ENCODE measurements at regions not wholly inside any gene's neighbourhood (a gene's known extent, or its start where the extent isn't known, plus 50 kb on each side); places are given as distances from the start of the nearest gene placed in this dataset.

DNA sequence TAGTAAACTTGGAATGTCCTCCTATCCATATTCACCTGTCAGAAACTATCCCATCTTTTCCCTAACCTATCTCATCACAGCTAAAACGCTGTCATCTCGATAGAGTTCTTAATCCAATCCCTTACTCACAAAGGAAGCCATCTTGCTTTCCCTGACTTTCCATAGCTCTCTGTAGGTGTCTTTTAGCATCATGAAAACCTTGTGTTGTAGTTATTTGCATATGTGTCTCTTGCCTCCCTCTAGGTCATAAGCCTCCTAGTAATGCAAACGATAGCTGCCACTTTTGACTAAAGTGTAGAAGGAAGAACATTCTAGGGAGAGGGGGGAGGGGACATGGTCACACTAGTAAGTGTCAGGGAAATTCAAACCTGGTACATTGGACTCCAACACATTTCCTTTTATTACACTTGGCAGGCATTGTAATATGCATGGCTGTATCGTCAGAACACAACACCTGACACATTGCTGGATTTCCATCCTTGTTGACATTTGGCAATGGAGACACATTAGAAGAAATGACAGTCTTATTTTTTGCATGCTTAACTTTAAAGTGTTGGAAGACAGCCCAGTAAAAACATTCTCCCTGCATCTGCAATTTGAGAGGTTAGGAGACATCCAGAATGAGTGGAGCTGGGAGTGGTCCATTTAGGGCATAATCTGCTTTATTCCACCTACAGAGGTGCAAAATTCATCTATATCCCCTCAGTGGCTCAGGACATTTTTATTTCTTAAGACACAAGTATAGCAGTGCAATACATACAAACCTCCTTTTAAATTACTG is 283.4 kb downstream of the HAO1 start:
- DNase-seq (no peak), ATAC-seq (no peak)
- Histone ChIP-seq H3K36me3 (no peaks in the 10 kb centered on the region), H3K27ac (no peak overlapping the region), H3K9me3 (no peaks in the 10 kb centered on the region), H3K4me1 (no peaks in the 10 kb centered on the region), H3K4me3 (no peak overlapping the region), H3K27me3 (ENCODE audit: low read depth) (no peaks in the 10 kb centered on the region)
- intact Hi-C loops (cut with DNase I): no loop called here
- TF ChIP-seq, protein P1, sequence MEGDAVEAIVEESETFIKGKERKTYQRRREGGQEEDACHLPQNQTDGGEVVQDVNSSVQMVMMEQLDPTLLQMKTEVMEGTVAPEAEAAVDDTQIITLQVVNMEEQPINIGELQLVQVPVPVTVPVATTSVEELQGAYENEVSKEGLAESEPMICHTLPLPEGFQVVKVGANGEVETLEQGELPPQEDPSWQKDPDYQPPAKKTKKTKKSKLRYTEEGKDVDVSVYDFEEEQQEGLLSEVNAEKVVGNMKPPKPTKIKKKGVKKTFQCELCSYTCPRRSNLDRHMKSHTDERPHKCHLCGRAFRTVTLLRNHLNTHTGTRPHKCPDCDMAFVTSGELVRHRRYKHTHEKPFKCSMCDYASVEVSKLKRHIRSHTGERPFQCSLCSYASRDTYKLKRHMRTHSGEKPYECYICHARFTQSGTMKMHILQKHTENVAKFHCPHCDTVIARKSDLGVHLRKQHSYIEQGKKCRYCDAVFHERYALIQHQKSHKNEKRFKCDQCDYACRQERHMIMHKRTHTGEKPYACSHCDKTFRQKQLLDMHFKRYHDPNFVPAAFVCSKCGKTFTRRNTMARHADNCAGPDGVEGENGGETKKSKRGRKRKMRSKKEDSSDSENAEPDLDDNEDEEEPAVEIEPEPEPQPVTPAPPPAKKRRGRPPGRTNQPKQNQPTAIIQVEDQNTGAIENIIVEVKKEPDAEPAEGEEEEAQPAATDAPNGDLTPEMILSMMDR (IDR thresholded peaks at IDR 0.05): no peak

DNA sequence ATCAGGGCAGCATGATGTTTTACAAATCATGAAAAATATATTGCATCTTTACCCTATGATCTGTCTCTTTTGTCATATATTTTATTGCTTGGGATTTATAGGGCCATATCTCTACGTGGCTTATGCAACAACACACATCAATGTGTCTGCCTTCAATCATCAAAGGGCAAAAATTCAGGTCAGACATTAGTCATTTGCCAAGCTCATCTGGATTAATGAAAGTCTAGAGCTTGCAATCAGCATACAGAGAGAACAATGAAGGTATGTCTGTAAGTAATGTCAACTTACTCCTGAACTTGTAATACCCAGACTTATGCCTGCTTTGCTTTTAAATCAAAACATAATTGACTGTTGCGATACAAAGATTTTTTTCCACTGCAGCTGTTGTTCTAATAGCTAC is 282.7 kb downstream of the HAO1 start:
- no peaks in the 10 kb centered on the region for H3K27me3 ChIP-seq (ENCODE audit: low read depth)
- no peak for ATAC-seq
- no peaks in the 10 kb centered on the region for H3K4me1 ChIP-seq
- H3K27ac ChIP-seq: no peak overlapping the region
- intact Hi-C loops (cut with DNase I): no loop called here
- DNase-seq: no peak
- TF ChIP-seq, protein P1 (IDR thresholded peaks at IDR 0.05): no peak
- H3K36me3 ChIP-seq: no peaks in the 10 kb centered on the region
- no peaks in the 10 kb centered on the region for H3K9me3 ChIP-seq
- H3K4me3 ChIP-seq: no peak overlapping the region

DNA sequence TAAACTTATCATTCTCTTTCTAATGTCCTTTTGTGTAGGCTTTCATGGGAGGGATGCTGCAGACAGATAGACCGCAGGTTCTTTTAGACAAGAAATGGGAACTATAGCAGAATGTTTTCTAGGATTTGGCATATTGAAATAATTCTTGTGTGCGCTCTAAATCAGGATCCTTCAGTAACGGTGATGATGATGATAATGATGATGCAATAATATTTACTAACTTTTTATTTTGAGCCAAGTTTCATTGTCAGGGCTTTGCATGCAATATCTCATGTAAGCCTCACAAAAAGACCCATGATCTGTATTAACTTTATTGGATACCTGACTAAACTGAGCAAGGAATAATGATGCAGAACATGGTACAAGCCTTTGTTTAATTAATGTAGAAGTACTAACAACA is 280.1 kb downstream of the HAO1 start:
- Histone ChIP-seq H3K36me3 (no peaks in the 10 kb centered on the region), H3K4me1 (no peaks in the 10 kb centered on the region), H3K9me3 (no peaks in the 10 kb centered on the region), H3K4me3 (no peak overlapping the region), H3K27me3 (ENCODE audit: low read depth) (no peaks in the 10 kb centered on the region), H3K27ac (no peak overlapping the region)
- intact Hi-C loops (cut with DNase I): no loop called here
- ATAC-seq: no peak
- DNase-seq: no peak
- TF ChIP-seq, protein P1 (IDR thresholded peaks at IDR 0.05): no peak

DNA sequence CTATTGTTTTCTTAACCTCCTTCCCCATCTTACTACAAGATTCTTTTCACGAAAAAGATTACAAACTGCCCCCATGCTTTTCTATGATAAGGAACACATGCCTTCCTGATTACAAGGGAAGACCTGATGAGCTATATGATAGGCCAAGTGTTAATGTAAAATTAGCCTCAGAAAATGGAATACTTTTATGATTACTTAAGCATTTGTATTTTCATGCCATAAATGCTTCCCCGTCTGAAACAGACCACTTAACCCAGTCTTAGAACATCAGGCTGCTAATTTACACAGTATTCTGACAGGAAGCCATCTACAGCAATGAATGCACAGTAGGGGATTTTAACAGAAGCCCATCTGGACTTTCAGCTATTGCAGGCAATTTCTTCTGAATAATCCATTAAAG is 274.9 kb downstream of the HAO1 start:
- Histone ChIP-seq H3K27ac (no peak overlapping the region), H3K4me1 (no peaks in the 10 kb centered on the region), H3K27me3 (ENCODE audit: low read depth) (no peaks in the 10 kb centered on the region), H3K9me3 (no peaks in the 10 kb centered on the region), H3K4me3 (no peak overlapping the region), H3K36me3 (no peaks in the 10 kb centered on the region)
- ATAC-seq (no peak), DNase-seq (no peak)
- TF ChIP-seq, protein P1 (IDR thresholded peaks at IDR 0.05): no peak
- intact Hi-C loops (cut with DNase I): no loop called here

DNA sequence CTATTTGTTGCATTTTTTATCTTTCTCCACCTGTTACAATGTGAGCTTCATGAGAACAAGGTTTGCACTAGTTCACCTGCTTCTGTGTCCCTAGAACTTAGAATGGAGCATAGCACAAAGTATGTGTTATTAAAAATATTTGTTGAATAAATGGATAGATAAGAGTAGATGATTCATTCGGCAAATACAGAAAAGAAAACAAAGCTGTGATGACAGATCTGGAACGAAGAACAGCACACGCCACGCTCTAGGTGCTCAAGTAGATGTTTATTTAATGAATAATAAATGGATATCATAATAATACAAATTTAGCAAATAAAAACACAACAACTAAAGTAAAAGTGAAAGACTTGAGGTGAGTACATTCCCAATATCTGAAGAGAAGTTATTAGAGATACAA is 273.1 kb downstream of the HAO1 start:
- Histone ChIP-seq H3K9me3 (no peaks in the 10 kb centered on the region), H3K27me3 (ENCODE audit: low read depth) (no peaks in the 10 kb centered on the region), H3K27ac (no peak overlapping the region), H3K4me3 (no peak overlapping the region), H3K36me3 (no peaks in the 10 kb centered on the region), H3K4me1 (no peaks in the 10 kb centered on the region)
- intact Hi-C loops (cut with DNase I): no loop called here
- DNase-seq: no peak
- TF ChIP-seq, protein P1 (IDR thresholded peaks at IDR 0.05): no peak
- no peak for ATAC-seq
